Gastroesophageal sphincter (tissue), 3 donors: ENCODE measurements at regions not wholly inside any gene's neighbourhood (a gene's known extent, or its start where the extent isn't known, plus 50 kb on each side); places are given as distances from the start of the nearest gene placed in this dataset.

Experiments
- EP300 ChIP-seq: sonication (generic); formaldehyde crosslinking; IDR thresholded peaks from one replicate; pipeline ENCODE4 v1.6.1; 2017; ENCODE audit warnings: antibody characterized with exemption, mild to moderate bottlenecking
- POLR2A ChIP-seq, 2 donors: fragments of 450-650 bp; IDR thresholded peaks; one replicate each; pipeline ENCODE4 v1.6.1; 2017; ENCODE audit warnings: antibody characterized with exemption in 2 of 2, mild to moderate bottlenecking in 2 of 2, moderate library complexity in 1 of 2
- POLR2AphosphoS5 ChIP-seq: sonication (generic); formaldehyde crosslinking; IDR thresholded peaks from one replicate; pipeline ENCODE4 v1.6.1; 2017; ENCODE audit warnings: antibody characterized with exemption
- TF ChIP-seq, protein P1 (sequence below), 4 experiments: fragments of 200-600 bp in 2 of 4; fragments of 450-650 bp in 2 of 4; sonication (generic) in 1 of 4; IDR thresholded peaks; one replicate each; pipeline ENCODE4 v1.5.1; 2017 to 2019; ENCODE audit warnings: antibody characterized with exemption in 4 of 4, mild to moderate bottlenecking in 2 of 4, moderate library complexity in 2 of 4

DNA sequence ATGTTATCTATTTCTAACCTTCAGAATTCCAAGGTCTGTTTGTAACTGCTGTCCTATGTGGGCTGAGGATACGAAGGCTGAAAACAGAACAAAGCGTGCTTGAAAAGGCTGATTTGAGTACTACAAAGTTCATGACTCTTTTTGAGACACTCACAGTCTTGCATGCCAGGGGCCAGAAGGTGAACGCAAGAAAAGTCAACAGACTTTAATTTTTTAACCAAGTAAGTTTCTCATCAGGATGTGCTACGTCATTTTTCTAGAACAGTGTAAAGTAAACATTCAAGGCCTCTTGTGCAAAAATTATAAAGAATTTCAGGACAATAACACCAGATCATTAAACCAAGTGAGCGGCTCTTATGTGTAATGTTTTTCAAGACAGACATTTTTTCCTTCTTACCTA lies 163.5 kb downstream of the COG6 start:
- TF ChIP-seq POLR2A (IDR thresholded peaks at IDR 0.05) (no peak), POLR2AphosphoS5 (no peak), EP300 (no peak)
- TF ChIP-seq, protein P1, sequence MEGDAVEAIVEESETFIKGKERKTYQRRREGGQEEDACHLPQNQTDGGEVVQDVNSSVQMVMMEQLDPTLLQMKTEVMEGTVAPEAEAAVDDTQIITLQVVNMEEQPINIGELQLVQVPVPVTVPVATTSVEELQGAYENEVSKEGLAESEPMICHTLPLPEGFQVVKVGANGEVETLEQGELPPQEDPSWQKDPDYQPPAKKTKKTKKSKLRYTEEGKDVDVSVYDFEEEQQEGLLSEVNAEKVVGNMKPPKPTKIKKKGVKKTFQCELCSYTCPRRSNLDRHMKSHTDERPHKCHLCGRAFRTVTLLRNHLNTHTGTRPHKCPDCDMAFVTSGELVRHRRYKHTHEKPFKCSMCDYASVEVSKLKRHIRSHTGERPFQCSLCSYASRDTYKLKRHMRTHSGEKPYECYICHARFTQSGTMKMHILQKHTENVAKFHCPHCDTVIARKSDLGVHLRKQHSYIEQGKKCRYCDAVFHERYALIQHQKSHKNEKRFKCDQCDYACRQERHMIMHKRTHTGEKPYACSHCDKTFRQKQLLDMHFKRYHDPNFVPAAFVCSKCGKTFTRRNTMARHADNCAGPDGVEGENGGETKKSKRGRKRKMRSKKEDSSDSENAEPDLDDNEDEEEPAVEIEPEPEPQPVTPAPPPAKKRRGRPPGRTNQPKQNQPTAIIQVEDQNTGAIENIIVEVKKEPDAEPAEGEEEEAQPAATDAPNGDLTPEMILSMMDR (IDR thresholded peaks at IDR 0.05), result no peak
